ENCODE measurements at regions not wholly inside any gene's neighbourhood (a gene's known extent, or its start where the extent isn't known, plus 50 kb on each side); places are given as distances from the start of the nearest gene placed in this dataset.

DNA sequence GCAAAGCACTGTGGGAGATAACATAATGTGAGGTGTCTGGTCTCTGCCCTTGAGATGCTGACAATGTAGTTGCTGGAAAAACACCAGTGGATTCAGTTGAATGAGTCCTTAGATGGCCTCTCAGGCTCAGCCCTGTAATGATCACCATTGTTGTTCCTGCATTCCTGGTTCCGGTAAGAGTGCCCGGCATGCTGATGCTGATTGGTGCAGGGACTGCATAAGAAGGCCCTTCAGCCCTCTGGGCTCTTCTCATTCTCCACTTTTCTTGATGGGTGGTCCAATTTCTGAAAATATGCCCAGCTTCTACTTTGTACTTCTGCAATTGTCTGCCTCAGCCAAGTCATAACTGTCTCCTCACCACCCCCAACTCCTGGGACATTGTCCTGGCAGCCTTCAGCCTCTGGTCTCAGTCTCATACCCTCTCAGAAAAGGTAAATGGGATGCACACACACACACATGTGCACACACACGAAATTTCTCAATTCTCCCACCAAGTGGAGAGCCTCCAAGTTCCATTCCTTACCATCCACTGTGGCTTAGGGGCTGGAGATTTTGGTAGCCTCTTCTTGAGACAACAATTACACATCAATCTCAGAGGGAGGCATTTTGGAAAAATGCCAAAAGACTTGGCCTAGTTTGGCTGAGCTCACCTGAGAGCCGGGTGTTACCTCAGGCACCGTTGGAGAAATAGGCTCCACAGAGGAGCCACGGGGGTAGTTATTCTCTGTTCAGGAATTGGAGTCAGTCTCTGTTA is 314.9 kb downstream of the RPS24 start:
- TF ChIP-seq, protein P1, sequence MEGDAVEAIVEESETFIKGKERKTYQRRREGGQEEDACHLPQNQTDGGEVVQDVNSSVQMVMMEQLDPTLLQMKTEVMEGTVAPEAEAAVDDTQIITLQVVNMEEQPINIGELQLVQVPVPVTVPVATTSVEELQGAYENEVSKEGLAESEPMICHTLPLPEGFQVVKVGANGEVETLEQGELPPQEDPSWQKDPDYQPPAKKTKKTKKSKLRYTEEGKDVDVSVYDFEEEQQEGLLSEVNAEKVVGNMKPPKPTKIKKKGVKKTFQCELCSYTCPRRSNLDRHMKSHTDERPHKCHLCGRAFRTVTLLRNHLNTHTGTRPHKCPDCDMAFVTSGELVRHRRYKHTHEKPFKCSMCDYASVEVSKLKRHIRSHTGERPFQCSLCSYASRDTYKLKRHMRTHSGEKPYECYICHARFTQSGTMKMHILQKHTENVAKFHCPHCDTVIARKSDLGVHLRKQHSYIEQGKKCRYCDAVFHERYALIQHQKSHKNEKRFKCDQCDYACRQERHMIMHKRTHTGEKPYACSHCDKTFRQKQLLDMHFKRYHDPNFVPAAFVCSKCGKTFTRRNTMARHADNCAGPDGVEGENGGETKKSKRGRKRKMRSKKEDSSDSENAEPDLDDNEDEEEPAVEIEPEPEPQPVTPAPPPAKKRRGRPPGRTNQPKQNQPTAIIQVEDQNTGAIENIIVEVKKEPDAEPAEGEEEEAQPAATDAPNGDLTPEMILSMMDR (IDR thresholded peaks at IDR 0.05): no peak
- no peak for TF ChIP-seq ZFX (IDR thresholded peaks at IDR 0.05; ENCODE audit: borderline replicate concordance)
- H3K27ac ChIP-seq: no peak overlapping the region

DNA sequence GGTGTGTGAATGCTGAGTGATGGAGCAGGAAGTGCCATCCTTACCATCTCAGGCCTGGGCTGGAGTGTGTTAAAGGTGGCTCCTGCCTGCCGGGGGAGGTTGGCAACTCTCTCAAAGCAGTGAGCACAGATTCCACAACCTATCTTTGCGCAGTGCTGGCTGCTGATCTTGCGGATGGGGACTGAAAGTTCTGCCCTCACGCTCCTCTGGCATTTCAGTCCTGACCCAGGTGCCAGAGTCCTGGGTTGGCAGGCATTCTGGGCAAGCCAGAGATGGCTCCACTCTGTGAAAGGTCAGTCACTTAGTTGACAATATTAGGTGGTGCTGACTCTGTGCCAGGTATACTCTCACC is 315.5 kb downstream of the RPS24 start:
- TF ChIP-seq, protein P1 (IDR thresholded peaks at IDR 0.05): no peak
- TF ChIP-seq ZFX (IDR thresholded peaks at IDR 0.05; ENCODE audit: borderline replicate concordance): no peak
- no peak overlapping the region for H3K27ac ChIP-seq

DNA sequence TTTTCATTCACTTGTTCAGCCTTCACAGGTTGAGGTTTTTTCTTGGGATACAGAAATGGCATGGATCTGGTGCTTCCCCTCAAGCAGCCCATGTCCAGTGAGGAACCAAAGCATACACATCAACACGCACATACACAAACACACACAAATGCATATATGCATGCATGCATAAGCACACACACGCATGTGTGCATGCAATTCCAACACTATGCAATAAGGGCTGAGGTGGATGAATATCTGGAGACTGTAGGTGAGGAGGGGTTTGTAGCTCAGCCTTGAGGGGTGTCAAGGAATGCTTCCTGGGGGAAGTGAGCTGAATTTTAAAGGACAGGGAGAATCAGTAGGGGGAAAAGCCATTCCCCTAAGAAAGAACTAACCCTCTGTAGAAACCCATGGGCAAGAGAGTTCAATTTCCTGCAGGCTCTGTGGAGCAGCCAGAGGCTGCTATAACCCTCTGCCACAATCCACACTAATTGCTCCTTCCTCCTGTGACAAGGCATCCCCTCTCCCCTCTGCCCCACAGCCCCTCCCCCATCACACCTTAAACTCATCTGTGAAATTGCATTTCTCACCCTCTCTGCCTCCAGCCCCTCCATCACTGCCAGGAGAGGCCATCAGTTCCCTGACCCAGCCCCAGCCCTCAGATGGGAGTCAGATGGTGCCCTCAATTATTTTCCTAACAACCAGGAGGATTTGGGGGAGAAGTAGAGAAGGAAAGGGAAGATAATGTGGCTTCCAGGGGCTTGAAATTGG is 316.4 kb downstream of the RPS24 start:
- H3K27ac ChIP-seq: no peak overlapping the region
- TF ChIP-seq, protein P1 (IDR thresholded peaks at IDR 0.05): no peak

DNA sequence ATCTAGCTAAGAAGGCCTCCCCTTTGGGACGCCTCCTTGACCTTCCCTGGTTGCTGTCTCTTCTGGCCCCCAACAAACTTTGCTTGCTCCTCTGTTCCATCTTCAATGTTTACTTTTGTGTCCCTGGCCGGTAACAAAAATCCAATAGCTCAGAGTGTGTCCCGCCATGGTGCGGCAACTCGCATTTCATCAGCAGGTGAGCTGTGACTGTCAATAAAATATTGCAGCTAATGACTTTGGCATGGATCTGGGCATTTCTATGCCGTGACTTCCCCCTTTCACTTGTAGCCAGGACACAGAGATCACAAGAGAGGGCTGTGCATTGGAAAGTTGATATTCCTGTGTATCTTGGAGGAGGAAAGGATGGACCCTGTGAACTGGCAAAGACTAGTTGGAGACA is 317.6 kb downstream of the RPS24 start:
- H3K27ac ChIP-seq: no peak overlapping the region
- TF ChIP-seq, protein P1 (IDR thresholded peaks at IDR 0.05): no peak
- no peak for TF ChIP-seq ZFX (IDR thresholded peaks at IDR 0.05; ENCODE audit: borderline replicate concordance)

DNA sequence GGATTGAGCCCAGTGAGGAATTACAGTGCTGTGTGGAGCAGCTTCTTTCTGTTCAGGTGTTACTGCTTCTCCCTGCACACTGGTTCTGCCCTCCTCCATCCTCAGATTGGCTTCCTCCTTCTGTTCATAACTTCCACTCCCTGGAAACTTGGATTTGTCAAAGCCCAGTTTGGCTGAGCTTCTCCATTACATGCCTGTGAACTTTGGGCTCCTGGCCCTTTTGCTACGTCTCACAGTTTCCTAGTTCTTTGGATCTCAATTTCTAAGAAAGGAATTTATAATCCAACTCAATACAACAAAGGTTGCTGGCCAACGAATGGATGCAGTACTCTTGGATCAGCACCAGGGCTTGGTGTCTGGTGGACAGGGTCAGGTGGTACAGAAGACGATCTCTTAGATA is 318.1 kb downstream of the RPS24 start:
- TF ChIP-seq, protein P1 (IDR thresholded peaks at IDR 0.05): no peak
- TF ChIP-seq ZFX (IDR thresholded peaks at IDR 0.05; ENCODE audit: borderline replicate concordance): no peak
- no peak overlapping the region for H3K27ac ChIP-seq

DNA sequence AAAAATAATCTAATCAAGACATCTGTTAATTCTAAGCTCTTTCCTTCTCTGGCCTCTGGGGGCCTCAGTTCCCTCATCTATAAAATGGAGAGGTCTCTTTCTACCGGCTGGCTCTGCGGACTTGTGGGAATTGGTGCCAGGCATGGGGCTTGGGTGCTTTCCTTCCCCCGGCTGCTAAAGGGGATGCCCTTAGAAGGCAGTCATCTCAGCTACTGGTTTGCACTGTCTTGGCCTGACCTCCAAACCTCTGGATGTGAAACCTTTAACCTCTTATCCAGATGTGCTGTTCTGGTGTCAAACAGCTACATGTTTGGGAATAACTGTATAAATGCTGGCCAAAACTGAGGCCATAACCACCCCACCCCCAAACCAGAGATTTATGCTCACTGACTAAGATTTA is 320.0 kb downstream of the RPS24 start:
- no peak overlapping the region for H3K27ac ChIP-seq
- TF ChIP-seq, protein P1 (IDR thresholded peaks at IDR 0.05): no peak
- no peak for TF ChIP-seq ZFX (IDR thresholded peaks at IDR 0.05; ENCODE audit: borderline replicate concordance)

DNA sequence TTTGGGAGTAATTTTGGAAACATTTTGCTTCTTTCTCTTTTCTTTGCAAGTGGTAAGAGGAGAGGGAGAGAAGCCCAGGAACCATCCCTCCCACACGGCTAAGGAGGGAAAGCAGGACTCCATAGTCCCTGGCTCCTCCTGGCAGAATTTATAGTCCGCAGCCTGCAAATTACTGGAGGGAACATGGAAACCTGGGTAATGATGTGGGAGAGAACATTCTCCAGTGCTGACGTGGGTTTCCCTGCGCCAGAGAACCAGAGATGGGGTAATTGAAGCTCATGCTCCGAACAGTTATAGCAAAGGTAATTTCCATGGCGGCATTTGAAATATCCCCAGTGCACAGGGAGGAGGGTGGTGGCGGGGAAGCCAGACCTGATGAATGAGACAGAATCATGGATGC is 320.4 kb downstream of the RPS24 start:
- TF ChIP-seq, protein P1 (IDR thresholded peaks at IDR 0.05): no peak
- H3K27ac ChIP-seq: no peak overlapping the region

Measured in 22Rv1 (cell line).